Epithelial cell of prostate (primary cell): ENCODE measurements at regions not wholly inside any gene's neighbourhood (a gene's known extent, or its start where the extent isn't known, plus 50 kb on each side); places are given as distances from the start of the nearest gene placed in this dataset.
"Not testable (repeated sequence)": the region's sequence is repeated elsewhere in the genome, so short reads cannot be mapped to it uniquely, and the experiment has no call there.

Source experiments
- DNase-seq: peaks from one replicate; pipeline ENCODE4 v3.0.0-alpha.2; 2011; ENCODE audit warnings: low read depth, low spot score
- H3K27ac ChIP-seq: fragments of 450-650 bp; 2 replicates; pipeline ENCODE4 v1.5.1; 2017; ENCODE audit warnings: mild to moderate bottlenecking

- no peak for DNase-seq
- no peak overlapping the region for H3K27ac ChIP-seq
These were observed 129.0 kb downstream of the CRYBB2 start for GRCh38 chr22:25348391-25348790.

GRCh38 chr22:25348996-25349395, 129.6 kb downstream of the CRYBB2 start:
- DNase-seq, H3K27ac ChIP-seq: not testable (repeated sequence)

- no peak overlapping the region for H3K27ac ChIP-seq
- no peak for DNase-seq
These were observed 131.1 kb downstream of the CRYBB2 start for GRCh38 chr22:25350551-25350971.

GRCh38 chr22:25351631-25352293, 132.3 kb downstream of the CRYBB2 start:
- no peak overlapping the region for H3K27ac ChIP-seq
- DNase-seq = no peak

- no peak overlapping the region for H3K27ac ChIP-seq
- no peak for DNase-seq
These were observed 132.8 kb downstream of the CRYBB2 start for GRCh38 chr22:25352294-25352680.

GRCh38 chr22:25353516-25354445, 134.3 kb downstream of the CRYBB2 start:
- no peak for DNase-seq
- H3K27ac ChIP-seq = no peak overlapping the region

GRCh38 chr22:25354456-25354855, 135.0 kb downstream of the CRYBB2 start:
- no peak overlapping the region for H3K27ac ChIP-seq
- DNase-seq = no peak

- H3K27ac ChIP-seq = no peak overlapping the region
- no peak for DNase-seq
These were observed 137.7 kb downstream of the CRYBB2 start for GRCh38 chr22:25357132-25357455.

GRCh38 chr22:25357606-25358420, 138.4 kb downstream of the CRYBB2 start:
- no peak for DNase-seq
- H3K27ac ChIP-seq = no peak overlapping the region

GRCh38 chr22:25358421-25359170, 139.2 kb downstream of the CRYBB2 start:
- DNase-seq = no peak
- no peak overlapping the region for H3K27ac ChIP-seq

GRCh38 chr22:25359601-25360261, 140.3 kb downstream of the CRYBB2 start:
- H3K27ac ChIP-seq = no peak overlapping the region
- DNase-seq = no peak

- no peak for DNase-seq
- H3K27ac ChIP-seq = no peak overlapping the region
These were observed 141.0 kb downstream of the CRYBB2 start for GRCh38 chr22:25360411-25360810.

GRCh38 chr22:25360891-25361645, 141.6 kb downstream of the CRYBB2 start:
- no peak overlapping the region for H3K27ac ChIP-seq
- DNase-seq = no peak

GRCh38 chr22:25361899-25362214, 142.4 kb downstream of the CRYBB2 start:
- no peak for DNase-seq
- no peak overlapping the region for H3K27ac ChIP-seq

GRCh38 chr22:25362215-25362882, 142.9 kb downstream of the CRYBB2 start:
- no peak overlapping the region for H3K27ac ChIP-seq
- no peak for DNase-seq

GRCh38 chr22:25362883-25363240, 143.4 kb downstream of the CRYBB2 start:
- DNase-seq = no peak
- no peak overlapping the region for H3K27ac ChIP-seq

GRCh38 chr22:25363474-25363873, 144.0 kb downstream of the CRYBB2 start:
- H3K27ac ChIP-seq = no peak overlapping the region
- no peak for DNase-seq

GRCh38 chr22:25364281-25364680, 144.8 kb downstream of the CRYBB2 start:
- no peak for DNase-seq
- no peak overlapping the region for H3K27ac ChIP-seq
